ENCODE measurements at regions not wholly inside any gene's neighbourhood (a gene's known extent, or its start where the extent isn't known, plus 50 kb on each side); places are given as distances from the start of the nearest gene placed in this dataset.

DNA sequence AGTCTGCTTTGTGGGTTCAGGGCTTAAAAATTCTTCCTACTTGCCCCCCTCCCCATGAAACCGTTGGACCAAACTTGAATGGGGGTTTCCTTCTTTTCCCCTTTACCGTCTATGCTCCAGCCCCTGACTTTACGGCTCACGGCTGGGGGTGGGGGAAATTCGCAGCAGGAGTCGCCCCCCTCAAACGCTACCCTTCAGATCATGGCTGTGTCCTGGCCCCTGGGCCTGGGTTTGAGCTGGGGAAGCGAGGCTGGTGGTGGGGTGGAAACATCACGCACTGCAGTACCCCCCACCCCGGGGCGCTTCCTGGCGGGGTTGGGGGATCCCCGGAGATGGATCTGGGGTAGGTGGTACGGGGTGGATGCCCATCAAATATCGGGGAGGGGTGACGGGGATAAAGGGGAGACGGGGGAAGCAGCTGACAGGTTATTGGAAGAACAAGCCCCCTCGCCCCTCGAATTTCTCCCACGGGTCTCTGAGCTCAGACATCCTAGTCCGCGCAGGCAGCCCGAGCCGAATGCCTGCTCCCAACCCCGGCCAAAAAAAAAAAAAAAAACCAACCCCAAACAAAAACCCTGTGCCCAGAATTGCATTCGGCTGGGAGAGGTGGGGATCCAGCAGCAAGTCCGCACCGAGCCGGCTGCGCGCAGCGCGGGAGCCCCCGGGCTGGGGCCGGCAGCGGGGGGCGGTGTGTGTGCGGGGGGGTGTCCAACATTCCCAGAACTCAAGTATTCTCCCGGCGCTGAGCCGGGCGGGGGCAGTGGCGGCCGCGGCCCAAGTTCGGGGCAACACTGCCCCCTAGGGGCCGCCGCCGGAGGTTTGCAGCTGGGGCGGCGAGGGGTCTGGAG is 59.0 kb upstream of the ACOT11 start (continued):
- TF ChIP-seq, protein P1, sequence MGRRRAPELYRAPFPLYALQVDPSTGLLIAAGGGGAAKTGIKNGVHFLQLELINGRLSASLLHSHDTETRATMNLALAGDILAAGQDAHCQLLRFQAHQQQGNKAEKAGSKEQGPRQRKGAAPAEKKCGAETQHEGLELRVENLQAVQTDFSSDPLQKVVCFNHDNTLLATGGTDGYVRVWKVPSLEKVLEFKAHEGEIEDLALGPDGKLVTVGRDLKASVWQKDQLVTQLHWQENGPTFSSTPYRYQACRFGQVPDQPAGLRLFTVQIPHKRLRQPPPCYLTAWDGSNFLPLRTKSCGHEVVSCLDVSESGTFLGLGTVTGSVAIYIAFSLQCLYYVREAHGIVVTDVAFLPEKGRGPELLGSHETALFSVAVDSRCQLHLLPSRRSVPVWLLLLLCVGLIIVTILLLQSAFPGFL (CRISPR knock-in tag; IDR thresholded peaks at IDR 0.05; ENCODE audit: borderline replicate concordance): no peak
- TF ChIP-seq, protein P2, sequence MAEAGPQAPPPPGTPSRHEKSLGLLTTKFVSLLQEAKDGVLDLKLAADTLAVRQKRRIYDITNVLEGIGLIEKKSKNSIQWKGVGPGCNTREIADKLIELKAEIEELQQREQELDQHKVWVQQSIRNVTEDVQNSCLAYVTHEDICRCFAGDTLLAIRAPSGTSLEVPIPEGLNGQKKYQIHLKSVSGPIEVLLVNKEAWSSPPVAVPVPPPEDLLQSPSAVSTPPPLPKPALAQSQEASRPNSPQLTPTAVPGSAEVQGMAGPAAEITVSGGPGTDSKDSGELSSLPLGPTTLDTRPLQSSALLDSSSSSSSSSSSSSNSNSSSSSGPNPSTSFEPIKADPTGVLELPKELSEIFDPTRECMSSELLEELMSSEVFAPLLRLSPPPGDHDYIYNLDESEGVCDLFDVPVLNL (CRISPR knock-in tag; IDR thresholded peaks at IDR 0.05; ENCODE audit: borderline replicate concordance, low read depth): no peak
- TF ChIP-seq TEAD1 (CRISPR knock-in tag; IDR thresholded peaks at IDR 0.05) (0 out of 2 replicates have a peak, but pooled peaks have one; percentile 47), SOX15 (CRISPR knock-in tag; IDR thresholded peaks at IDR 0.05) (no peak), SMAD3 (CRISPR knock-in tag; IDR thresholded peaks at IDR 0.05; ENCODE audit: borderline replicate concordance) (0 out of 2 replicates have a peak, but pooled peaks have one; percentile 6), ETV6 (CRISPR knock-in tag; IDR thresholded peaks at IDR 0.05) (peak; percentile 64; the same call in 1 of the 2 replicates)
- TF ChIP-seq, protein P3, sequence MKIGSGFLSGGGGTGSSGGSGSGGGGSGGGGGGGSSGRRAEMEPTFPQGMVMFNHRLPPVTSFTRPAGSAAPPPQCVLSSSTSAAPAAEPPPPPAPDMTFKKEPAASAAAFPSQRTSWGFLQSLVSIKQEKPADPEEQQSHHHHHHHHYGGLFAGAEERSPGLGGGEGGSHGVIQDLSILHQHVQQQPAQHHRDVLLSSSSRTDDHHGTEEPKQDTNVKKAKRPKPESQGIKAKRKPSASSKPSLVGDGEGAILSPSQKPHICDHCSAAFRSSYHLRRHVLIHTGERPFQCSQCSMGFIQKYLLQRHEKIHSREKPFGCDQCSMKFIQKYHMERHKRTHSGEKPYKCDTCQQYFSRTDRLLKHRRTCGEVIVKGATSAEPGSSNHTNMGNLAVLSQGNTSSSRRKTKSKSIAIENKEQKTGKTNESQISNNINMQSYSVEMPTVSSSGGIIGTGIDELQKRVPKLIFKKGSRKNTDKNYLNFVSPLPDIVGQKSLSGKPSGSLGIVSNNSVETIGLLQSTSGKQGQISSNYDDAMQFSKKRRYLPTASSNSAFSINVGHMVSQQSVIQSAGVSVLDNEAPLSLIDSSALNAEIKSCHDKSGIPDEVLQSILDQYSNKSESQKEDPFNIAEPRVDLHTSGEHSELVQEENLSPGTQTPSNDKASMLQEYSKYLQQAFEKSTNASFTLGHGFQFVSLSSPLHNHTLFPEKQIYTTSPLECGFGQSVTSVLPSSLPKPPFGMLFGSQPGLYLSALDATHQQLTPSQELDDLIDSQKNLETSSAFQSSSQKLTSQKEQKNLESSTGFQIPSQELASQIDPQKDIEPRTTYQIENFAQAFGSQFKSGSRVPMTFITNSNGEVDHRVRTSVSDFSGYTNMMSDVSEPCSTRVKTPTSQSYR (CRISPR knock-in tag; IDR thresholded peaks at IDR 0.05): peak; percentile 44; the same call in 1 of the 2 replicates
- TF ChIP-seq, protein P4, sequence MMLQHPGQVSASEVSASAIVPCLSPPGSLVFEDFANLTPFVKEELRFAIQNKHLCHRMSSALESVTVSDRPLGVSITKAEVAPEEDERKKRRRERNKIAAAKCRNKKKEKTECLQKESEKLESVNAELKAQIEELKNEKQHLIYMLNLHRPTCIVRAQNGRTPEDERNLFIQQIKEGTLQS (CRISPR knock-in tag; conservative IDR thresholded peaks at IDR 0.05): no peak
- TF ChIP-seq, protein P5, sequence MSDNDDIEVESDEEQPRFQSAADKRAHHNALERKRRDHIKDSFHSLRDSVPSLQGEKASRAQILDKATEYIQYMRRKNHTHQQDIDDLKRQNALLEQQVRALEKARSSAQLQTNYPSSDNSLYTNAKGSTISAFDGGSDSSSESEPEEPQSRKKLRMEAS (CRISPR knock-in tag; IDR thresholded peaks at IDR 0.05): peak; percentile 61
- TF ChIP-seq, protein P6, sequence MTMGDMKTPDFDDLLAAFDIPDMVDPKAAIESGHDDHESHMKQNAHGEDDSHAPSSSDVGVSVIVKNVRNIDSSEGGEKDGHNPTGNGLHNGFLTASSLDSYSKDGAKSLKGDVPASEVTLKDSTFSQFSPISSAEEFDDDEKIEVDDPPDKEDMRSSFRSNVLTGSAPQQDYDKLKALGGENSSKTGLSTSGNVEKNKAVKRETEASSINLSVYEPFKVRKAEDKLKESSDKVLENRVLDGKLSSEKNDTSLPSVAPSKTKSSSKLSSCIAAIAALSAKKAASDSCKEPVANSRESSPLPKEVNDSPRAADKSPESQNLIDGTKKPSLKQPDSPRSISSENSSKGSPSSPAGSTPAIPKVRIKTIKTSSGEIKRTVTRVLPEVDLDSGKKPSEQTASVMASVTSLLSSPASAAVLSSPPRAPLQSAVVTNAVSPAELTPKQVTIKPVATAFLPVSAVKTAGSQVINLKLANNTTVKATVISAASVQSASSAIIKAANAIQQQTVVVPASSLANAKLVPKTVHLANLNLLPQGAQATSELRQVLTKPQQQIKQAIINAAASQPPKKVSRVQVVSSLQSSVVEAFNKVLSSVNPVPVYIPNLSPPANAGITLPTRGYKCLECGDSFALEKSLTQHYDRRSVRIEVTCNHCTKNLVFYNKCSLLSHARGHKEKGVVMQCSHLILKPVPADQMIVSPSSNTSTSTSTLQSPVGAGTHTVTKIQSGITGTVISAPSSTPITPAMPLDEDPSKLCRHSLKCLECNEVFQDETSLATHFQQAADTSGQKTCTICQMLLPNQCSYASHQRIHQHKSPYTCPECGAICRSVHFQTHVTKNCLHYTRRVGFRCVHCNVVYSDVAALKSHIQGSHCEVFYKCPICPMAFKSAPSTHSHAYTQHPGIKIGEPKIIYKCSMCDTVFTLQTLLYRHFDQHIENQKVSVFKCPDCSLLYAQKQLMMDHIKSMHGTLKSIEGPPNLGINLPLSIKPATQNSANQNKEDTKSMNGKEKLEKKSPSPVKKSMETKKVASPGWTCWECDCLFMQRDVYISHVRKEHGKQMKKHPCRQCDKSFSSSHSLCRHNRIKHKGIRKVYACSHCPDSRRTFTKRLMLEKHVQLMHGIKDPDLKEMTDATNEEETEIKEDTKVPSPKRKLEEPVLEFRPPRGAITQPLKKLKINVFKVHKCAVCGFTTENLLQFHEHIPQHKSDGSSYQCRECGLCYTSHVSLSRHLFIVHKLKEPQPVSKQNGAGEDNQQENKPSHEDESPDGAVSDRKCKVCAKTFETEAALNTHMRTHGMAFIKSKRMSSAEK (CRISPR knock-in tag; IDR thresholded peaks at IDR 0.05; ENCODE audit: borderline replicate concordance): no peak

DNA sequence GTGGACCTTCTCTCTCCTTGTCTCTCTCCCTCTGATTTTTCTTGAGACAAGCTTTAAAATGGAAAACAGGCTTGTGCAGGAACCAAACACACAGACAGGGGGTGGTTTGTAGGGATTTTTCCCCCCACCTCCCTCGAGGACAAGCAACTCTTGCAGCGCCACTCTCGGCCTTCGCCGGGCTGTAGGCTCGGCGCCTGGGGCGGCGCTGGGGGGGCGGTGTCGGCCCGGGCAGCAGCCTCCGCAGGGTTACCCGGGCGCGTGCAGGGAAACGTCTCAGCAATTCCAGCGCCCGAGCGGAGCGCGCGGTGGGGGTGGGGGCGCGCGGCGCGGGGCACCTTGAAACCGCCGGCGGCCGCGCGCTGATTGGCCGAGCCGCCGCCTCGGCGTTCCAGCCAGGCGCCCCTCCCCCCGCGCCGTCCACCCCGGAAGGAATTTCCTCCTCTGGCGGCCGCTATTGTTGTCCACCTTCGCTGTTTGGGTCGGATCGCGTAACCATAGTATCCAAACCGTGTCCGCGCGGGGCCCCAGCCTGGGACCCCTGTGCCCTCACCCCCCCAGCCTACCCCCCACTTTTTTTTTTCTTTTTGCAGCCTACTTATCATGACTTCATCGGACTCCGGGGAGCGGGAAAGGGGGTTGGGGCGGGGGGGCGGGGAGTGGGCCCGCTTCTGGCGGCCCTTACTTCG is 59.8 kb upstream of the ACOT11 start:
- Mint-ChIP-seq H3K27me3 (ENCODE audit: low read depth) (peaks cover 13% of the 10 kb centered on the region), H3K4me3 (peak overlapping the region; percentile 81), H3K36me3 (no peaks in the 10 kb centered on the region), H3K4me1 (peaks cover 36% of the 10 kb centered on the region), H3K27ac (peak overlapping the region; percentile 97), H3K9me3 (no peaks in the 10 kb centered on the region)
- DNase-seq (ENCODE audit: low spot score): peak; percentile 95
- POLR2A ChIA-PET: interaction anchor here (0.7 to 7.7 kb wide), 6 partner anchors 13 to 178 kb away, joined by 3 to 127 read pairs (median 6); partner anchors contain the start of gene SSBP3
- CTCF ChIA-PET: interaction anchor here (0.6 to 5.6 kb wide), 17 partner anchors 11 to 367 kb away, joined by 3 to 145 read pairs (median 5); partner anchors contain the start of genes SSBP3 and TTC22
- ATAC-seq: peak; percentile 47
- TF ChIP-seq, protein P7, sequence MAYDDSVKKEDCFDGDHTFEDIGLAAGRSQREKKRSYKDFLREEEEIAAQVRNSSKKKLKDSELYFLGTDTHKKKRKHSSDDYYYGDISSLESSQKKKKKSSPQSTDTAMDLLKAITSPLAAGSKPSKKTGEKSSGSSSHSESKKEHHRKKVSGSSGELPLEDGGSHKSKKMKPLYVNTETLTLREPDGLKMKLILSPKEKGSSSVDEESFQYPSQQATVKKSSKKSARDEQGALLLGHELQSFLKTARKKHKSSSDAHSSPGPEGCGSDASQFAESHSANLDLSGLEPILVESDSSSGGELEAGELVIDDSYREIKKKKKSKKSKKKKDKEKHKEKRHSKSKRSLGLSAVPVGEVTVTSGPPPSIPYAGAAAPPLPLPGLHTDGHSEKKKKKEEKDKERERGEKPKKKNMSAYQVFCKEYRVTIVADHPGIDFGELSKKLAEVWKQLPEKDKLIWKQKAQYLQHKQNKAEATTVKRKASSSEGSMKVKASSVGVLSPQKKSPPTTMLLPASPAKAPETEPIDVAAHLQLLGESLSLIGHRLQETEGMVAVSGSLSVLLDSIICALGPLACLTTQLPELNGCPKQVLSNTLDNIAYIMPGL (CRISPR knock-in tag; IDR thresholded peaks at IDR 0.05): peak; percentile 78; the same call in 1 of the 2 replicates
- TF ChIP-seq, protein P8, sequence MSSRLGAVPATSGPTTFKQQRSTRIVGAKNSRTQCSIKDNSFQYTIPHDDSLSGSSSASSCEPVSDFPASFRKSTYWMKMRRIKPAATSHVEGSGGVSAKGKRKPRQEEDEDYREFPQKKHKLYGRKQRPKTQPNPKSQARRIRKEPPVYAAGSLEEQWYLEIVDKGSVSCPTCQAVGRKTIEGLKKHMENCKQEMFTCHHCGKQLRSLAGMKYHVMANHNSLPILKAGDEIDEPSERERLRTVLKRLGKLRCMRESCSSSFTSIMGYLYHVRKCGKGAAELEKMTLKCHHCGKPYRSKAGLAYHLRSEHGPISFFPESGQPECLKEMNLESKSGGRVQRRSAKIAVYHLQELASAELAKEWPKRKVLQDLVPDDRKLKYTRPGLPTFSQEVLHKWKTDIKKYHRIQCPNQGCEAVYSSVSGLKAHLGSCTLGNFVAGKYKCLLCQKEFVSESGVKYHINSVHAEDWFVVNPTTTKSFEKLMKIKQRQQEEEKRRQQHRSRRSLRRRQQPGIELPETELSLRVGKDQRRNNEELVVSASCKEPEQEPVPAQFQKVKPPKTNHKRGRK (CRISPR knock-in tag; IDR thresholded peaks at IDR 0.05; ENCODE audit: borderline replicate concordance): no peak
- TF ChIP-seq, protein P5 (CRISPR knock-in tag; IDR thresholded peaks at IDR 0.05): peak; percentile 65; the same call in 1 of the 2 replicates
- TF ChIP-seq ZBTB21 (CRISPR knock-in tag; IDR thresholded peaks at IDR 0.05; ENCODE audit: borderline replicate concordance) (no peak), ZNF121 (CRISPR knock-in tag; IDR thresholded peaks at IDR 0.05) (no peak), ETV6 (CRISPR knock-in tag; IDR thresholded peaks at IDR 0.05) (peak; percentile 93)
- TF ChIP-seq, protein P9, sequence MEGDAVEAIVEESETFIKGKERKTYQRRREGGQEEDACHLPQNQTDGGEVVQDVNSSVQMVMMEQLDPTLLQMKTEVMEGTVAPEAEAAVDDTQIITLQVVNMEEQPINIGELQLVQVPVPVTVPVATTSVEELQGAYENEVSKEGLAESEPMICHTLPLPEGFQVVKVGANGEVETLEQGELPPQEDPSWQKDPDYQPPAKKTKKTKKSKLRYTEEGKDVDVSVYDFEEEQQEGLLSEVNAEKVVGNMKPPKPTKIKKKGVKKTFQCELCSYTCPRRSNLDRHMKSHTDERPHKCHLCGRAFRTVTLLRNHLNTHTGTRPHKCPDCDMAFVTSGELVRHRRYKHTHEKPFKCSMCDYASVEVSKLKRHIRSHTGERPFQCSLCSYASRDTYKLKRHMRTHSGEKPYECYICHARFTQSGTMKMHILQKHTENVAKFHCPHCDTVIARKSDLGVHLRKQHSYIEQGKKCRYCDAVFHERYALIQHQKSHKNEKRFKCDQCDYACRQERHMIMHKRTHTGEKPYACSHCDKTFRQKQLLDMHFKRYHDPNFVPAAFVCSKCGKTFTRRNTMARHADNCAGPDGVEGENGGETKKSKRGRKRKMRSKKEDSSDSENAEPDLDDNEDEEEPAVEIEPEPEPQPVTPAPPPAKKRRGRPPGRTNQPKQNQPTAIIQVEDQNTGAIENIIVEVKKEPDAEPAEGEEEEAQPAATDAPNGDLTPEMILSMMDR (IDR thresholded peaks at IDR 0.05): no peak
